CD14-positive monocyte (primary cell): ENCODE measurements at regions not wholly inside any gene's neighbourhood (a gene's known extent, or its start where the extent isn't known, plus 50 kb on each side); places are given as distances from the start of the nearest gene placed in this dataset.

Experiments
- DNase-seq, 3 donors: peaks; one replicate each; pipeline ENCODE4 v3.0.0-alpha.2; 2011 to 2022
- H2AFZ ChIP-seq: 2 replicates; pipeline ENCODE4 v1.6.0; 2012; ENCODE audit warnings: mild to moderate bottlenecking, low read depth, low read length, inconsistent platforms; ENCODE audit not compliant: insufficient read depth, poor library complexity, severe bottlenecking
- H3K27ac ChIP-seq, 2 donors: 1 replicate in 1 of 2; 2 replicates in 1 of 2; pipeline ENCODE4 v1.5.1; 2012 to 2013; ENCODE audit warnings: low read length in 2 of 2, control low read depth in 1 of 2, inconsistent platforms in 1 of 2, low read depth in 1 of 2, mild to moderate bottlenecking in 1 of 2
- H3K27me3 ChIP-seq, 2 donors: one replicate each; pipeline versions ENCODE4 v1.6.0 to v1.6.1; 2011 to 2013; ENCODE audit warnings: low read length in 2 of 2; ENCODE audit not compliant: control insufficient read depth in 2 of 2, insufficient read depth in 2 of 2
- H3K36me3 ChIP-seq, 2 donors: replicated peaks in 1 of 2; 1 replicate in 1 of 2; 2 replicates in 1 of 2; pipeline versions ENCODE4 v1.5.1 to v1.6.1; 2012 to 2013; ENCODE audit warnings: low read length in 2 of 2, control low read depth in 1 of 2, inconsistent platforms in 1 of 2, mild to moderate bottlenecking in 1 of 2; ENCODE audit not compliant: insufficient read depth in 2 of 2, control insufficient read depth in 1 of 2
- H3K4me1 ChIP-seq, 2 donors: 1 replicate in 1 of 2; 2 replicates in 1 of 2; pipeline versions ENCODE4 v1.5.1 to v1.6.1; 2012 to 2013; ENCODE audit warnings: low read length in 2 of 2, control low read depth in 1 of 2, inconsistent platforms in 1 of 2, mild to moderate bottlenecking in 1 of 2, moderate library complexity in 1 of 2; ENCODE audit not compliant: insufficient read depth in 2 of 2, control insufficient read depth in 1 of 2
- H3K4me2 ChIP-seq: replicated peaks from 2 replicates; pipeline ENCODE3; 2012; ENCODE audit warnings: low read length, moderate library complexity, mild to moderate bottlenecking; ENCODE audit not compliant: poor library complexity, severe bottlenecking; ENCODE audit errors: extremely low read depth
- H3K4me3 ChIP-seq, 3 experiments: fragments of 200-600 bp in 1 of 3; sonication (generic) in 1 of 3; replicated peaks in 1 of 3; 1 replicate in 2 of 3; 2 replicates in 1 of 3; pipeline ENCODE4 v1.5.1; 2011 to 2013; ENCODE audit warnings: low read length in 3 of 3, mild to moderate bottlenecking in 3 of 3, control low read depth in 2 of 3, low read depth in 2 of 3, inconsistent platforms in 1 of 3, moderate library complexity in 1 of 3
- H3K79me2 ChIP-seq: 2 replicates; pipeline ENCODE4 v1.6.0; 2012; ENCODE audit warnings: mild to moderate bottlenecking, control low read depth, inconsistent platforms, low read length, moderate library complexity; ENCODE audit not compliant: insufficient read depth
- H3K9ac ChIP-seq: 2 replicates; pipeline ENCODE4 v1.6.0; 2017; ENCODE audit warnings: low read length, mild to moderate bottlenecking; ENCODE audit not compliant: insufficient read depth, poor library complexity, severe bottlenecking
- H3K9me3 ChIP-seq, 2 donors: replicated peaks in 1 of 2; 1 replicate in 1 of 2; 2 replicates in 1 of 2; pipeline versions ENCODE4 v1.5.1 to v1.6.1; 2012 to 2013; ENCODE audit warnings: low read length in 2 of 2, control low read depth in 1 of 2; ENCODE audit not compliant: control insufficient read depth in 1 of 2, insufficient read depth in 1 of 2
- H4K20me1 ChIP-seq: 2 replicates; pipeline ENCODE4 v1.6.0; 2012; ENCODE audit warnings: mild to moderate bottlenecking, low read length, control low read depth, moderate library complexity; ENCODE audit not compliant: insufficient read depth
- H3K27ac Mint-ChIP-seq, 7 donors: one replicate each; pipeline ENCODE4 v1.8.0; 2020; ENCODE audit warnings: mild to moderate bottlenecking in 7 of 7, mixed read lengths in 7 of 7, moderate library complexity in 6 of 7, inconsistent platforms in 2 of 7
- H3K27me3 Mint-ChIP-seq, 3 donors: one replicate each; pipeline ENCODE4 v1.8.0; 2021 to 2022; ENCODE audit warnings: low read depth in 3 of 3, mild to moderate bottlenecking in 3 of 3, mixed read lengths in 3 of 3, moderate library complexity in 3 of 3, inconsistent platforms in 1 of 3
- H3K36me3 Mint-ChIP-seq, 2 donors: one replicate each; pipeline ENCODE4 v1.8.0; 2020; ENCODE audit warnings: mixed read lengths in 2 of 2, inconsistent platforms in 1 of 2, mild to moderate bottlenecking in 1 of 2
- H3K4me1 Mint-ChIP-seq: one replicate; pipeline ENCODE4 v1.8.0; 2020; ENCODE audit warnings: mild to moderate bottlenecking, mixed read lengths
- H3K4me3 Mint-ChIP-seq, 2 donors: one replicate each; pipeline ENCODE4 v1.8.0; 2020; ENCODE audit warnings: mild to moderate bottlenecking in 2 of 2, mixed read lengths in 2 of 2, moderate library complexity in 1 of 2
- H3K9me3 Mint-ChIP-seq, 7 donors: one replicate each; pipeline ENCODE4 v1.8.0; 2020 to 2022; ENCODE audit warnings: mixed read lengths in 7 of 7, mild to moderate bottlenecking in 6 of 7, moderate library complexity in 6 of 7, inconsistent platforms in 2 of 7
- WGBS: methylation state at CpG from one replicate; pipeline ENCODE4 v1.1.5; 2013; ENCODE audit warnings: missing lambda C conversion rate; ENCODE audit not compliant: insufficient coverage; 5-methylcytosine and 5-hydroxymethylcytosine counted together
- intact Hi-C, 2 donors: fragments of 100-400 bp; cut with micrococcal nuclease; formaldehyde crosslinking; loops; one replicate each; pipeline versions ENCODE4 v1.15.0 to v1.15.1; 2023
- TF ChIP-seq, protein P1 (sequence below): fragments of 200-600 bp; IDR thresholded peaks from one replicate; pipeline ENCODE4 v1.8.0; 2022; ENCODE audit warnings: antibody characterized with exemption, mild to moderate bottlenecking

DNA sequence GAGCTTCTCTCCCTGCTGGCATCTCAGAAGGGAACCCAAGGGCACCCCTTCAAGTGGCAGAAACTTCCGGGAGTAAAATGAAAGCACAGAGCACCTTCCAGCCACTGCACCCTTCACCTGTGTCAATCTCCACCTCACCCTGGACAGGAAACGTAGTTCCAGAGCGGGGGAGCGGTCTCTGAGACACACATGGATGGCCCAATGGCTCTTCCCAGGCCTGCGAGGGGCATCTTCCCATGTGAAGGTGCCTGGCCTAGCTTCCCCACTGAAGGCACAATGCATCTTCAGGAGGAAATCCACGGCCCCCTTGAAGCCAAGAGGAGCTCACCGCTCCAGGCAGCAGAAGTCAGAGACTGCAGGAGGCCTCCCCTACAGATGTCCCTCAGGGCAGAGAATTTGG is 234.2 kb downstream of the BRD1 start:
- H3K4me2 ChIP-seq, result no peak overlapping the region
- Mint-ChIP-seq H3K27me3 (no peaks in the 10 kb centered on the region), H3K27ac (no peak overlapping the region), H3K36me3 (peaks cover 11 to 17% of the 10 kb centered on the region in 2 donors), H3K4me3 (no peak overlapping the region), H3K9me3 (peaks cover 0 to 3% (median 0%) of the 10 kb centered on the region in 7 donors), H3K4me1 (no peaks in the 10 kb centered on the region)
- intact Hi-C loops, result no loop called here
- no peak overlapping the region for H3K27ac ChIP-seq
- H3K9ac ChIP-seq, result no peak overlapping the region
- no peak overlapping the region for H3K4me3 ChIP-seq
- 95% methylated on average over 7 of the region's 7 CpGs for WGBS
- no peak overlapping the region for H2AFZ ChIP-seq
- DNase-seq, result no peak
- peaks cover 10 to 25% of the 10 kb centered on the region in 2 donors for H3K36me3 ChIP-seq
- no peaks in the 10 kb centered on the region for H3K27me3 ChIP-seq
- peaks cover 3 to 4% of the 10 kb centered on the region in 2 donors for H3K4me1 ChIP-seq
- peaks cover 6% of the 10 kb centered on the region for H3K79me2 ChIP-seq
- TF ChIP-seq, protein P1, sequence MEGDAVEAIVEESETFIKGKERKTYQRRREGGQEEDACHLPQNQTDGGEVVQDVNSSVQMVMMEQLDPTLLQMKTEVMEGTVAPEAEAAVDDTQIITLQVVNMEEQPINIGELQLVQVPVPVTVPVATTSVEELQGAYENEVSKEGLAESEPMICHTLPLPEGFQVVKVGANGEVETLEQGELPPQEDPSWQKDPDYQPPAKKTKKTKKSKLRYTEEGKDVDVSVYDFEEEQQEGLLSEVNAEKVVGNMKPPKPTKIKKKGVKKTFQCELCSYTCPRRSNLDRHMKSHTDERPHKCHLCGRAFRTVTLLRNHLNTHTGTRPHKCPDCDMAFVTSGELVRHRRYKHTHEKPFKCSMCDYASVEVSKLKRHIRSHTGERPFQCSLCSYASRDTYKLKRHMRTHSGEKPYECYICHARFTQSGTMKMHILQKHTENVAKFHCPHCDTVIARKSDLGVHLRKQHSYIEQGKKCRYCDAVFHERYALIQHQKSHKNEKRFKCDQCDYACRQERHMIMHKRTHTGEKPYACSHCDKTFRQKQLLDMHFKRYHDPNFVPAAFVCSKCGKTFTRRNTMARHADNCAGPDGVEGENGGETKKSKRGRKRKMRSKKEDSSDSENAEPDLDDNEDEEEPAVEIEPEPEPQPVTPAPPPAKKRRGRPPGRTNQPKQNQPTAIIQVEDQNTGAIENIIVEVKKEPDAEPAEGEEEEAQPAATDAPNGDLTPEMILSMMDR, result no peak
- no peaks in the 10 kb centered on the region for H3K9me3 ChIP-seq
- peaks cover 46% of the 10 kb centered on the region for H4K20me1 ChIP-seq

DNA sequence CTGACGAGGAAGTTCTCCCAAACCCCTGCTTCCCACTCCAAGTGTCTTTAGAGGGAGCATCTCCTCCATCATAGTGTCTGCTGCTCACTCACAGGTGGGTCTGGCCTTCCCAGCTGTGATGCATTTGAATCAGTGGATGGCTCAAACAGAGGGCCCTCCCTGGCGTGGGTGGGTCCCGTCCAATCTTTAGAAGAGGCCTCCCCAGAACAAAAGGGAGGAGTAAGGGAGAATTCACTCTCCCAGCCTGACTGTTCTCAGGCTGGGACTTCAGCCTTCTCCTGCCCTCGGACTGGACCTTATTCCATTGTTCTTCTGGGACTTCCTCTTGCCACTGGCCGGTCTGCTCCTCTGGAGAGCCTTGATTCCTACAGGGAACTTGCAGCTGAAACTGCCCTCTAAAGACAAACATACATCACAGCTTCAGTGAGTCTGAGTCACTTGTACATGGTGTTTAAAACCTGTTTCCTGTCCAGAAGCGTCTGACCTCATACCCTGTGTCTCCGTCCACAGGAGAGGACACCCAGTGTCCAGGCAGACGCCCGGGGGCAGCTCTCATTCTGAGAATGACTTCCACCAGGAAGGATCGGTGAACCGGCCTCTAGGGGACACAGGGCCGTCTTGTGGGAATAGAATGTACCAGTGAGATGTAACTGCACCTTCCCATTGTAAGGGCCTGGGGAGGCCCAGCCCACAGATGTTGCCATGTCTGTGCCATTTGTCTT is 234.7 kb downstream of the BRD1 start:
- no peak overlapping the region for H3K27ac ChIP-seq
- H2AFZ ChIP-seq, result no peak overlapping the region
- H3K27me3 ChIP-seq, result no peaks in the 10 kb centered on the region
- no peak for DNase-seq
- TF ChIP-seq, protein P1, result no peak
- H3K4me2 ChIP-seq, result no peak overlapping the region
- Mint-ChIP-seq H3K27me3 (no peaks in the 10 kb centered on the region), H3K4me3 (no peak overlapping the region), H3K4me1 (no peaks in the 10 kb centered on the region), H3K9me3 (peaks cover 0 to 3% (median 0%) of the 10 kb centered on the region in 7 donors), H3K27ac (no peak overlapping the region), H3K36me3 (peaks cover 11 to 17% of the 10 kb centered on the region in 2 donors)
- no peak overlapping the region for H3K4me3 ChIP-seq
- intact Hi-C loops, result no loop called here
- H3K79me2 ChIP-seq, result peaks cover under 1% of the 10 kb centered on the region
- H4K20me1 ChIP-seq, result peaks cover 40% of the 10 kb centered on the region
- H3K9ac ChIP-seq, result no peak overlapping the region
- no peaks in the 10 kb centered on the region for H3K4me1 ChIP-seq
- 99% methylated on average over 10 of the region's 12 CpGs for WGBS
- H3K9me3 ChIP-seq, result no peaks in the 10 kb centered on the region
- peaks cover 10 to 25% of the 10 kb centered on the region in 2 donors for H3K36me3 ChIP-seq
